Hepatocyte (in vitro differentiated cells): ENCODE measurements at regions not wholly inside any gene's neighbourhood (a gene's known extent, or its start where the extent isn't known, plus 50 kb on each side); places are given as distances from the start of the nearest gene placed in this dataset.

Experiments used
- CTCF ChIP-seq: fragments of 200-600 bp; sonication (generic); IDR thresholded peaks from 2 replicates; pipeline ENCODE4 v1.5.1; 2016; ENCODE audit warnings: antibody characterized with exemption, mild to moderate bottlenecking; ENCODE audit not compliant: poor library complexity
- EZH2 ChIP-seq: fragments of 200-600 bp; sonication (generic); IDR thresholded peaks from 2 replicates; pipeline ENCODE4 v1.6.1; 2016; ENCODE audit warnings: antibody characterized with exemption, mild to moderate bottlenecking, borderline replicate concordance

GRCh38 chr1:60137406-60137805 lies 63.8 kb upstream of the C1orf87 start:
- TF ChIP-seq CTCF (no peak), EZH2 (no peak)
